B cell (primary cell): ENCODE measurements at regions not wholly inside any gene's neighbourhood (a gene's known extent, or its start where the extent isn't known, plus 50 kb on each side); places are given as distances from the start of the nearest gene placed in this dataset.

Experiments
- CTCF ChIP-seq: fragments of 200-600 bp; IDR thresholded peaks from one replicate; pipeline ENCODE4 v1.8.0; 2022; ENCODE audit warnings: antibody characterized with exemption, mild to moderate bottlenecking
- EZH2 ChIP-seq: IDR thresholded peaks from 2 replicates; pipeline ENCODE4 v1.6.1; 2012; ENCODE audit warnings: borderline replicate concordance, low read depth, mild to moderate bottlenecking, moderate library complexity, low read length; ENCODE audit not compliant: insufficient read depth, poor library complexity, severe bottlenecking

GRCh38 chr3:184465883-184466412, 86.1 kb downstream of the CHRD start:
- no peak for TF ChIP-seq CTCF
- no peak for TF ChIP-seq EZH2
